ENCODE measurements at regions not wholly inside any gene's neighbourhood (a gene's known extent, or its start where the extent isn't known, plus 50 kb on each side); places are given as distances from the start of the nearest gene placed in this dataset.

GRCh38 chr5:153347611-153348010 is 142.9 kb upstream of the GRIA1 start:
- TF ChIP-seq CTCF (IDR thresholded peaks at IDR 0.05; ENCODE audit: borderline replicate concordance, extremely low read depth, low read length, poor library complexity, severe bottlenecking) (no peak), EZH2 (IDR thresholded peaks at IDR 0.05; ENCODE audit: borderline replicate concordance, low read depth, low read length, severe bottlenecking) (no peak)

Data from DND-41 (cell line).